K562 (cell line): ENCODE measurements at regions not wholly inside any gene's neighbourhood (a gene's known extent, or its start where the extent isn't known, plus 50 kb on each side); places are given as distances from the start of the nearest gene placed in this dataset.

Experiments used
- PHF8 ChIP-seq: fragments of 200-600 bp; sonication (generic); IDR thresholded peaks from 2 replicates; pipeline ENCODE4 v1.6.1; 2012; ENCODE audit warnings: mixed run types, mild to moderate bottlenecking, inconsistent platforms, low read length, moderate library complexity, borderline replicate concordance
- SAFB2 ChIP-seq: fragments of 200-400 bp; formaldehyde crosslinking; IDR thresholded peaks from 2 replicates; pipeline ENCODE4 v1.6.1; 2018; ENCODE audit warnings: borderline replicate concordance, low read length, low read depth, moderate library complexity; ENCODE audit not compliant: severe bottlenecking
- SIN3A ChIP-seq, 2 experiments: fragments of 150-350 bp in 1 of 2; IDR thresholded peaks; 2 replicates each; pipeline ENCODE4 v1.6.1; 2011 to 2016; ENCODE audit warnings: borderline replicate concordance in 2 of 2, low read depth in 2 of 2, low read length in 2 of 2, mild to moderate bottlenecking in 2 of 2, moderate library complexity in 2 of 2; ENCODE audit not compliant: control insufficient read depth in 1 of 2
- THRAP3 ChIP-seq: fragments of 450-650 bp; IDR thresholded peaks from 2 replicates; pipeline ENCODE4 v1.6.1; 2016; ENCODE audit warnings: mild to moderate bottlenecking, inconsistent platforms, borderline replicate concordance
- TOE1 ChIP-seq, 2 experiments: fragments of 450-650 bp in 1 of 2; sonication (generic) in 1 of 2; formaldehyde crosslinking in 1 of 2; IDR thresholded peaks; 2 replicates each; pipeline versions ENCODE4 v1.7.1 to v1.8.0; 2016 to 2022; ENCODE audit warnings: borderline replicate concordance in 2 of 2, mild to moderate bottlenecking in 2 of 2, antibody characterized with exemption in 1 of 2, inconsistent platforms in 1 of 2, low read depth in 1 of 2, missing genetic modification reagents in 1 of 2, moderate library complexity in 1 of 2

DNA sequence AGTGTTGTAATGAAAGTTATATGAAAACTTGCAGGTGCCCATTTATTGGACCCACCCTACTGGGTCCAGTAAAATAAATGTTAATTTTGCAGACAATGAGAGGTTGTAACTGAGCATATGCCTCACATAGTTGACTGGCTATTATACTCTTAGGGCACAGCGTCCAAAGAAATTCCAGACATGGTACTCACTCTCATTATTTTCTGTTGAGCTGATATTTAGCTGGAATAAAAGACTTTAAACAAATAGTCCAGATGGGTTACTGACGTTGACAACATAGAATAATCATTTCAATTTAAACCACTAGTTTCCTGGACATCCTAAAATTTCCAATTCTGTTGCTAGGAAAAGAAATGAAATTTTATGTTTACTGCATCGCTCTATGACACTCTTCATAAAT, 174.5 kb downstream of the ZNF365 start:
- TF ChIP-seq THRAP3 = no peak
- TF ChIP-seq PHF8 = no peak
- no peak for TF ChIP-seq SIN3A (IDR thresholded peaks at IDR 0.05; ENCODE audit: borderline replicate concordance in 2 of 2, control insufficient read depth in 1 of 2, low read depth in 2 of 2, low read length in 2 of 2)
- TF ChIP-seq SAFB2 = no peak
- TF ChIP-seq TOE1 (IDR thresholded peaks at IDR 0.05; ENCODE audit: borderline replicate concordance) = no peak
- TF ChIP-seq TOE1 (CRISPR knock-in tag; IDR thresholded peaks at IDR 0.05; ENCODE audit: borderline replicate concordance, low read depth) = no peak
